Ovary (tissue), 7 donors: ENCODE measurements at regions not wholly inside any gene's neighbourhood (a gene's known extent, or its start where the extent isn't known, plus 50 kb on each side); places are given as distances from the start of the nearest gene placed in this dataset.
"Not testable (repeated sequence)": the region's sequence is repeated elsewhere in the genome, so short reads cannot be mapped to it uniquely, and the experiment has no call there.

Experiments
- DNase-seq, 5 donors: peaks; one replicate each; pipeline ENCODE4 v3.0.0-alpha.2; 2019 to 2020
- H3K27ac ChIP-seq, 2 donors: fragments of 200-600 bp; one replicate each; pipeline versions ENCODE4 v1.5.1 to v1.8.0; 2019 to 2022
- H3K27me3 ChIP-seq: fragments of 200-600 bp; one replicate; pipeline ENCODE4 v1.8.0; 2022
- H3K36me3 ChIP-seq: fragments of 200-600 bp; sonication (generic); one replicate; pipeline ENCODE4 v1.5.1; 2019
- H3K4me1 ChIP-seq: one replicate; pipeline ENCODE4 v1.8.1; 2013; ENCODE audit warnings: mild to moderate bottlenecking, moderate library complexity; ENCODE audit not compliant: insufficient read depth
- H3K4me3 ChIP-seq: fragments of 200-600 bp; sonication (generic); one replicate; pipeline ENCODE4 v1.5.1; 2017
- H3K9me3 ChIP-seq, 2 donors: fragments of 200-600 bp in 1 of 2; sonication (generic) in 1 of 2; one replicate each; pipeline versions ENCODE4 v1.5.1 to v1.8.1; 2013 to 2019; ENCODE audit warnings: mild to moderate bottlenecking in 1 of 2, moderate library complexity in 1 of 2
- EP300 ChIP-seq: sonication (generic); formaldehyde crosslinking; IDR thresholded peaks from one replicate; pipeline ENCODE4 v1.6.1; 2017; ENCODE audit warnings: antibody characterized with exemption
- POLR2A ChIP-seq: fragments of 450-650 bp; IDR thresholded peaks from one replicate; pipeline ENCODE4 v1.6.1; 2017; ENCODE audit warnings: antibody characterized with exemption, mild to moderate bottlenecking, moderate library complexity
- WGBS, 3 donors: extraction: QIAGEN DNeasy Blood & Tissue Kit in 1 of 3; methylation state at CpG; one replicate each; pipeline versions ENCODE4 v1.1.5 to v1.1.7; 2013 to 2017; 5-methylcytosine and 5-hydroxymethylcytosine counted together
- intact Hi-C, 4 donors: fragments of 100-400 bp; cut with DNase I; formaldehyde crosslinking; loops; one replicate each; pipeline versions ENCODE4 v1.11.0 to v1.15.1; 2022 to 2023
- TF ChIP-seq, protein P1 (sequence below), 3 donors: fragments of 450-650 bp in 2 of 3; fragments of 200-600 bp in 1 of 3; IDR thresholded peaks; one replicate each; pipeline versions ENCODE4 v1.5.1 to v1.8.0; 2016 to 2022; ENCODE audit warnings: antibody characterized with exemption in 3 of 3, mild to moderate bottlenecking in 1 of 3
- donor health status: DM: no; HTN: no; CAD: no; lungs with moderate emphysema.
- donor health status: DM: no; HTN: no; CAD: no.
- donor health status: Bipolar disorder and iron deficiency.
- donor health status: DM: no; HTN: no; CAD: no.
- donor health status: DM: yes; HTN: yes; CAD: no.

DNA sequence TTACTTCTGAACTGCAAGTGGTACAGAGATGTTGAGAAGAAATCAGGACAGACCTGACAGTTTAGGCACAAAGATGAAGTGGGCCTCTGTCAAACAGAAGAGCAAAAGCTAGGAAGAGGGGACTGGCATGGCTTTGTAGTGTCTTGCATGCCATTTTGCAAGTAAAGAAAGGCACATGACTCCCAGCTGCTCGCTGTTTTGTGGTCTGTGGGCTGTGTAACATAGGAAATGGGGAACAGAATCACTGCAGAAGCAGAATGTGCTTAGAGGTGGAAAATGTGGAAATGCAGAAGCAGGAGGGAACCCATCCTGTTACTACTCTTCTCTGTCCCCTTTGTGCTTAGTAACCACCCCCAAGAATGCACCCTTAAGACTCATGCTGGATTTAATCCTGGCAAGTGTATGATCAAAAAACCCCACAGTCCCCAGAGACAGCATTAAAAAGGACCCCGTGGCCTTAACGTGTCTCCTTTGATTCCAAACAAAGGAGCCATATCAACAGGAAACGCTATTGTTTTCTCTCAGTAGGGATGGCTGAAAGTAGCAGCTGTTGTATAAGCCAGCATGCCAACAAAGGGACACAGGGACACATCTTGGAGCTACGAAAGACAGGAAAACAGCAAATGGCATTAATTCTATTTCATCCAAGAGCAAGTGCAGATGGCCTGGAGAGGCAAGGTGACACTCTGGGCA, 177.6 kb upstream of the GLRA2 start:
- intact Hi-C loops: loop anchor here in 1 of 4 donors (5.0 kb wide), 1 partner anchor 1106 kb away; no protein-coding TSS in a partner anchor
- Histone ChIP-seq H3K27me3 (no peaks in the 10 kb centered on the region), H3K9me3 (no peaks in the 10 kb centered on the region), H3K4me1 (no peaks in the 10 kb centered on the region), H3K36me3 (no peaks in the 10 kb centered on the region), H3K4me3 (no peak overlapping the region), H3K27ac (no peak overlapping the region)
- TF ChIP-seq, protein P1, sequence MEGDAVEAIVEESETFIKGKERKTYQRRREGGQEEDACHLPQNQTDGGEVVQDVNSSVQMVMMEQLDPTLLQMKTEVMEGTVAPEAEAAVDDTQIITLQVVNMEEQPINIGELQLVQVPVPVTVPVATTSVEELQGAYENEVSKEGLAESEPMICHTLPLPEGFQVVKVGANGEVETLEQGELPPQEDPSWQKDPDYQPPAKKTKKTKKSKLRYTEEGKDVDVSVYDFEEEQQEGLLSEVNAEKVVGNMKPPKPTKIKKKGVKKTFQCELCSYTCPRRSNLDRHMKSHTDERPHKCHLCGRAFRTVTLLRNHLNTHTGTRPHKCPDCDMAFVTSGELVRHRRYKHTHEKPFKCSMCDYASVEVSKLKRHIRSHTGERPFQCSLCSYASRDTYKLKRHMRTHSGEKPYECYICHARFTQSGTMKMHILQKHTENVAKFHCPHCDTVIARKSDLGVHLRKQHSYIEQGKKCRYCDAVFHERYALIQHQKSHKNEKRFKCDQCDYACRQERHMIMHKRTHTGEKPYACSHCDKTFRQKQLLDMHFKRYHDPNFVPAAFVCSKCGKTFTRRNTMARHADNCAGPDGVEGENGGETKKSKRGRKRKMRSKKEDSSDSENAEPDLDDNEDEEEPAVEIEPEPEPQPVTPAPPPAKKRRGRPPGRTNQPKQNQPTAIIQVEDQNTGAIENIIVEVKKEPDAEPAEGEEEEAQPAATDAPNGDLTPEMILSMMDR (IDR thresholded peaks at IDR 0.05): no peak
- TF ChIP-seq EP300 (no peak), POLR2A (no peak)
- WGBS, 3 donors: 41 to 53% (median 42%) methylated on average over 5 of the region's 5 CpGs
- DNase-seq: no peak

DNA sequence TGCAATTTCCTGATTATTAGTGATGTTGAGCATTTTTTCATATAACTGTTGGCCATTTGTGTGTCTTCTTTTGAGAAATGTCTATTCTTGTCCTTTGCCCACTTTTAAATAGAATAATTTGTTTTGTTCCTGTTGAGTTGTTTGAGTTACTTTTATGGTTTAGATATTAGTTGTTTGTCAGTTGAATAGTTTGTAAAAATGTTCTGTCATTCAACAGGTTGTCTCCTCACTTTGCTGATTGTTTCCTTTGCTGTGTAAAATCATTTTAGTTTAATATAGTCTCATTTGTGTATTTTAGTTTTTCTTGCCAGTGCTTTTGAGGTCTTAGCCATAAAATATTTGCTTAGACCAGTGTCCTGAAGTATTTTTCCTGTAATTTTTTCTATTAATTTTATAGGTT, 181.8 kb upstream of the GLRA2 start:
- Histone ChIP-seq H3K9me3 (no peaks in the 10 kb centered on the region), H3K4me3 (no peak overlapping the region), H3K36me3 (no peaks in the 10 kb centered on the region), H3K27ac (no peak overlapping the region), H3K27me3 (no peaks in the 10 kb centered on the region), H3K4me1 (no peaks in the 10 kb centered on the region)
- no peak for DNase-seq
- TF ChIP-seq, protein P1 (IDR thresholded peaks at IDR 0.05): no peak
- TF ChIP-seq POLR2A (no peak), EP300 (no peak)
- intact Hi-C loops: no loop called here

DNA sequence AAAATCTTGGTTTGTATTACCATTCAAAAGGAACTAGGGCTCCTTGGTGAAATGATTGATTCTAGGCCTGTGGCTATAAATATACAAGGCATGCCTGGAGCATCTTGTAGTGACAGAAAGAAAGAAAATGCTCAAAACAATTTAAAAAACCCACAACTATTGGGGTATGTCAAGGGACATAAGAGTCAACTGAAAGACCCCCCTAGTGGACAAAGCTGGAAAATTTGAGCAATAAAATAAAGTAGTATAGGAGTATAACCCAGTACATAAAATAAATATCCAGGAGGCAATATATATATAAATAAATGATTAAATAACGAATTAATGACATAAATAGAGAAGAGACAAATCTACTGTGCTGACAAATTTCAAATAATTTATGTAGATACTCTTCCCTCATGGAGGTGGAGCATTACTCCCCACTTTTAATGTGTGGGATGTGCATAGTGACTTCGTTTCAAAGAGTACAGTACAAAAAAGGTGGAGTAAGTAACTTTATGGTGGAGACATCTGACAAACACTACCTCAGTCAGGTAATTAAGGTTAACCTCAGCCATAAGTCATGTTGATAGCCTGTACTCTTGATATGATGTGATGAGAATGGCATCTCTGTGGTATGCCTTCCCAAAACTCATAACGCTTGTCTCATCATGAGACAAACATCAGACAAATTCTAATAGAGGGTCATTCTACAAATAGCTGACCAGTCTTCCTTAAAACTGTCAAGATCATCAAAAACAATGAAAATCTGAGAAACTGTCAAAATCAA, 185.0 kb upstream of the GLRA2 start:
- intact Hi-C loops: no loop called here
- Histone ChIP-seq H3K4me3 (no peak overlapping the region), H3K36me3 (no peaks in the 10 kb centered on the region), H3K27ac (no peak overlapping the region), H3K9me3 (no peaks in the 10 kb centered on the region), H3K27me3 (no peaks in the 10 kb centered on the region), H3K4me1 (no peaks in the 10 kb centered on the region)
- no peak for DNase-seq
- TF ChIP-seq POLR2A (no peak), EP300 (no peak)
- TF ChIP-seq, protein P1 (IDR thresholded peaks at IDR 0.05): no peak
- 40 to 59% (median 56%) methylated on average over 3 of the region's 3 CpGs for WGBS, 3 donors

DNA sequence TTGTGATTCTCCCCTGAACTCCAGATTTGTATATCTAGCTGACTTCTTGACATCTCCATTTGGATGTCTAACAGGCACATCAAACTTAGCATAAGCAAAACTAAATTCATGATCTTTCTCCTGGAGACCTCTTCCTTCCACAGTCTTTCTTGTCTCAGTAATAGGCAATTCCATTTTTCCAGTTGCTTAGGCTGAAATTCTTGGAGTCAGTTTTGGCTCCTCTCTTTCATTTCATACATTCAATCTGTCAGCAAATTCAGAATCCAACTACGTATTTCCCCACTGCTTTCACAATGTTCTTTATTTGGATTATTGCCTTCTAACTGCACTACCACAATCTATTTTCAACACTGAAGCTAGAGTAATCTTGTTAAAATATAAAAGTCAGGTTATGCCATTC, 219.9 kb upstream of the GLRA2 start:
- H3K9me3 ChIP-seq: no peaks in the 10 kb centered on the region
- H3K4me1 ChIP-seq: no peaks in the 10 kb centered on the region
- WGBS, 3 donors: 82 to 87% (median 84%) methylated on average over 1 of the region's 1 CpG
- H3K27me3 ChIP-seq: no peaks in the 10 kb centered on the region
- H3K27ac ChIP-seq: no peak overlapping the region
- TF ChIP-seq, protein P1 (IDR thresholded peaks at IDR 0.05): no peak
- TF ChIP-seq EP300 (no peak), POLR2A (no peak)
- H3K36me3 ChIP-seq: no peaks in the 10 kb centered on the region
- DNase-seq: no peak
- no peak overlapping the region for H3K4me3 ChIP-seq
- intact Hi-C loops: no loop called here

DNA sequence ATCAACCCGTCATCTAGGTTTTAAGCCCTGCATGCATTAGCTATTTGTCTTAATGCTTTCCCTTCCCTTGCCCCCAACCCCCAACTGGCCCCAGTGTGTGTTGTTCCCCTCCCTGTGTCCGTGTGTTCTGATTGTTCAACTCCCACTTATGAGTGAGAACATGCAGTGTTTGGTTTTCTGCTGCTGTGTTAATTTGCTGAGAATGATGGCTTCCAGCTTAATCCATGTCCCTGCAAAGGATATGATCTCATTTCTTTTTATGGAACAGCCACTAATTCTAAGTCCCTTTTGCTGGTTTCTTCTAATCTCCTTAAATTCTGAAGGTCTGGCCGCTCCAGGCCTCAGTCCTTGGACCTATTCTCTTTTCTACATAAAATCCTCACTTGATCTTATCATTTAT, 220.4 kb upstream of the GLRA2 start:
- H3K4me1 ChIP-seq, H3K9me3 ChIP-seq, H3K27me3 ChIP-seq, intact Hi-C loops, DNase-seq, H3K36me3 ChIP-seq, H3K4me3 ChIP-seq, H3K27ac ChIP-seq: not testable (repeated sequence)
- WGBS, 3 donors: 57 to 62% (median 59%) methylated on average over 3 of the region's 3 CpGs
